Ishikawa (cell line): ENCODE measurements at regions not wholly inside any gene's neighbourhood (a gene's known extent, or its start where the extent isn't known, plus 50 kb on each side); places are given as distances from the start of the nearest gene placed in this dataset.

Experiments
- CEBPB ChIP-seq: IDR thresholded peaks from 2 replicates; pipeline ENCODE4 v1.6.1; 2012
- CREB1 ChIP-seq: IDR thresholded peaks from 2 replicates; pipeline ENCODE4 v1.6.1; 2012; ENCODE audit warnings: low read depth
- EGR1 ChIP-seq: IDR thresholded peaks from 2 replicates; pipeline ENCODE4 v1.6.1; 2012
- EP300 ChIP-seq: IDR thresholded peaks from 2 replicates; pipeline ENCODE4 v1.6.1; 2012; ENCODE audit warnings: borderline replicate concordance
- FOXM1 ChIP-seq: IDR thresholded peaks from 2 replicates; pipeline ENCODE4 v1.6.1; 2012; ENCODE audit warnings: low read depth, borderline replicate concordance
- MAX ChIP-seq: IDR thresholded peaks from 2 replicates; pipeline ENCODE4 v1.6.1; 2012
- NFIC ChIP-seq: IDR thresholded peaks from 2 replicates; pipeline ENCODE4 v1.6.1; 2012
- RAD21 ChIP-seq: IDR thresholded peaks from 2 replicates; pipeline ENCODE4 v1.6.1; 2012; ENCODE audit warnings: low read depth
- REST ChIP-seq: IDR thresholded peaks from 2 replicates; pipeline ENCODE4 v1.6.1; 2012; ENCODE audit warnings: low read depth, mild to moderate bottlenecking
- TAF1 ChIP-seq: IDR thresholded peaks from 2 replicates; pipeline ENCODE4 v1.6.1; 2012; ENCODE audit warnings: low read depth, mild to moderate bottlenecking
- TCF12 ChIP-seq: IDR thresholded peaks from 2 replicates; pipeline ENCODE4 v1.6.1; 2012; ENCODE audit warnings: low read depth
- TEAD4 ChIP-seq: IDR thresholded peaks from 2 replicates; pipeline ENCODE4 v1.6.1; 2012
- USF1 ChIP-seq: IDR thresholded peaks from 2 replicates; pipeline ENCODE4 v1.6.1; 2012
- YY1 ChIP-seq: IDR thresholded peaks from 2 replicates; pipeline ENCODE4 v1.6.1; 2012; ENCODE audit warnings: low read depth
- ZBTB7A ChIP-seq: IDR thresholded peaks from 2 replicates; pipeline ENCODE4 v1.6.1; 2012; ENCODE audit warnings: low read depth

GRCh38 chr3:105950881-105951600 lies 82.2 kb upstream of the CBLB start:
- TF ChIP-seq MAX (no peak), NFIC (no peak), RAD21 (no peak), EGR1 (no peak), EP300 (no peak), CEBPB (no peak), YY1 (no peak), USF1 (no peak), ZBTB7A (no peak)

- TF ChIP-seq TAF1, result no peak
- no peak for TF ChIP-seq EP300
- TF ChIP-seq NFIC, result no peak
- no peak for TF ChIP-seq YY1
- TF ChIP-seq ZBTB7A, result no peak
- TF ChIP-seq USF1, result no peak
- no peak for TF ChIP-seq CEBPB
- TF ChIP-seq CREB1, result no peak
- no peak for TF ChIP-seq TEAD4
- TF ChIP-seq REST, result no peak
- TF ChIP-seq RAD21, result no peak
- no peak for TF ChIP-seq MAX
- no peak for TF ChIP-seq EGR1
- no peak for TF ChIP-seq FOXM1
- TF ChIP-seq TCF12, result no peak
Observed at GRCh38 chr3:105953831-105954230, 85.0 kb upstream of the CBLB start.

GRCh38 chr3:105956306-105956705 lies 87.5 kb upstream of the CBLB start:
- TF ChIP-seq MAX (no peak), EP300 (no peak), RAD21 (no peak), NFIC (no peak), TAF1 (no peak), EGR1 (no peak), YY1 (no peak), TEAD4 (no peak), REST (no peak), CEBPB (no peak), CREB1 (no peak), TCF12 (no peak)

GRCh38 chr3:105957722-105958121 lies 88.9 kb upstream of the CBLB start:
- TF ChIP-seq TEAD4, result no peak
- TF ChIP-seq NFIC, result no peak
- no peak for TF ChIP-seq FOXM1
- TF ChIP-seq ZBTB7A, result no peak
- TF ChIP-seq USF1, result no peak
- TF ChIP-seq CREB1, result no peak
- no peak for TF ChIP-seq YY1
- TF ChIP-seq MAX, result no peak
- no peak for TF ChIP-seq EP300
- no peak for TF ChIP-seq EGR1
- no peak for TF ChIP-seq RAD21
- TF ChIP-seq TCF12, result no peak
- TF ChIP-seq CEBPB, result no peak
- TF ChIP-seq REST, result no peak
- no peak for TF ChIP-seq TAF1
